Mucosa of descending colon (tissue), 3 donors: ENCODE measurements at regions not wholly inside any gene's neighbourhood (a gene's known extent, or its start where the extent isn't known, plus 50 kb on each side); places are given as distances from the start of the nearest gene placed in this dataset.
A peak's percentile ranks its signal among the peaks of the same experiment; 100 is the strongest.

Source experiments
- ATAC-seq: fragments of 200-7000 bp; cut with Tn5 transposase; one replicate; pipeline ENCODE4 v1.9.1; 2020; ENCODE audit warnings: mild to moderate bottlenecking, moderate library complexity
- DNase-seq, 3 donors: peaks; one replicate each; pipeline ENCODE4 v3.0.0-alpha.2; 2020
- H3K36me3 ChIP-seq: fragments of 200-600 bp; one replicate; pipeline ENCODE4 v1.8.0; 2021; ENCODE audit warnings: low read depth, mild to moderate bottlenecking
- H3K4me1 ChIP-seq: fragments of 200-600 bp; one replicate; pipeline ENCODE4 v1.8.0; 2021; ENCODE audit warnings: low read depth, mild to moderate bottlenecking
- H3K4me3 ChIP-seq: fragments of 200-600 bp; one replicate; pipeline ENCODE4 v1.8.0; 2021; ENCODE audit warnings: mild to moderate bottlenecking
- H3K9me3 ChIP-seq: fragments of 200-600 bp; one replicate; pipeline ENCODE4 v1.8.0; 2021; ENCODE audit warnings: mild to moderate bottlenecking
- CTCF ChIP-seq: fragments of 200-600 bp; IDR thresholded peaks from one replicate; pipeline ENCODE4 v1.8.0; 2022; ENCODE audit warnings: antibody characterized with exemption, mild to moderate bottlenecking
- intact Hi-C, 2 donors: fragments of 100-400 bp; cut with DNase I in 1 of 2; cut with micrococcal nuclease in 1 of 2; formaldehyde crosslinking; loops; one replicate each; pipeline versions ENCODE4 v1.11.0 to v1.11.1; 2022; cut with DNase I, micrococcal nuclease
- donor health status: DM: no; HTN: no; CAD: no; lungs with moderate emphysema.
- donor health status: DM: no; HTN: no; CAD: no.
- donor health status: DM: no; HTN: yes; CAD: no.

- DNase-seq, result no peak
- TF ChIP-seq CTCF, result no peak
- H3K4me3 ChIP-seq, result no peak overlapping the region
- no peaks in the 10 kb centered on the region for H3K36me3 ChIP-seq
- intact Hi-C loops, result no loop called here
- ATAC-seq, result no peak
- H3K4me1 ChIP-seq, result no peaks in the 10 kb centered on the region
- H3K9me3 ChIP-seq, result no peaks in the 10 kb centered on the region
These were observed 80.4 kb upstream of the PDK4 start for GRCh38 chr7:95676691-95677090.

GRCh38 chr7:95675632-95676031 lies 79.3 kb upstream of the PDK4 start:
- Histone ChIP-seq H3K4me1 (no peaks in the 10 kb centered on the region), H3K36me3 (no peaks in the 10 kb centered on the region), H3K9me3 (no peaks in the 10 kb centered on the region), H3K4me3 (no peak overlapping the region)
- TF ChIP-seq CTCF, result no peak
- ATAC-seq (no peak), DNase-seq (no peak)
- intact Hi-C loops, result no loop called here

DNA sequence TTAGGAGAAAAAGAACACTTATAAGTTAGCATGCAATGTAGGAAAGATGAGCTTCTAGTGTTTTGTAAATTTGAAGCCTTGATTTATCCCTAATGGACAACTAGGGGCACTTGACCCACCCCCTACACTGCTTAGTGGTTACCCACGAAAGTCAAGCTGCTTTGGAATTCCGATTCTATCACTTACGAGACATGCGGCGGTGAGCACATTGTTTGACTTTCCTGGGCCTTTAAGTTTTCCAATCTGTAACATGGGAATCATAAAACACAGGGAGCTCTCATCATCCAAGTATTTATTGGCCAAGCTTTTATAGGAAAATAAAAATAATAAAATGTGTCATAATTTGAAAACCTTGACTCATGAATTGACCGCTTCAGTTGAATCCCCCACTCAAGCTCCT lies 78.7 kb upstream of the PDK4 start:
- TF ChIP-seq CTCF, result no peak
- no peak for ATAC-seq
- intact Hi-C loops, result no loop called here
- no peaks in the 10 kb centered on the region for H3K9me3 ChIP-seq
- DNase-seq, result no peak
- H3K4me3 ChIP-seq, result no peak overlapping the region
- H3K4me1 ChIP-seq, result no peaks in the 10 kb centered on the region
- no peaks in the 10 kb centered on the region for H3K36me3 ChIP-seq

DNA sequence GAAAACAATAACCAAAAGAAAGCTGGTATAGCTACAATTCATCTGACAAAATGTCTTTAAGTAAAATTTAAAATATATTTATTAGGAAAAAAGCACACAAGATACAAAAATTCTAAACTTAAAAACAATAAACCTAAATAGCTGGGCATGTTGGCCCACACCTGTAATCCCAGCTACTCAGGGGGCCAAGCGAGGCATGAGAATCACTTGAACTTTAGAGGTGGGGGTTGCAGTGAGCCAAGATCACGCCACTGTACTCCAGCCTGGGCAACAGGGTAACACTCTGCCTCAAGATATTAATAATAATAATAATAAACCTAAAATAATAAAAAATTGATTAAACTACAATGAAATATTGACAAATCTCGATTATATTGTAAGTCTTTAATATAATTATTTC lies 77.8 kb upstream of the PDK4 start:
- DNase-seq, result no peak
- intact Hi-C loops, result no loop called here
- Histone ChIP-seq H3K4me1 (no peaks in the 10 kb centered on the region), H3K36me3 (no peaks in the 10 kb centered on the region), H3K9me3 (no peaks in the 10 kb centered on the region), H3K4me3 (no peak overlapping the region)
- no peak for TF ChIP-seq CTCF
- no peak for ATAC-seq

- no peak for TF ChIP-seq CTCF
- no peaks in the 10 kb centered on the region for H3K36me3 ChIP-seq
- intact Hi-C loops, result no loop called here
- H3K4me3 ChIP-seq, result no peak overlapping the region
- no peak for ATAC-seq
- H3K9me3 ChIP-seq, result no peaks in the 10 kb centered on the region
- no peaks in the 10 kb centered on the region for H3K4me1 ChIP-seq
- DNase-seq, result no peak
These were observed 76.1 kb upstream of the PDK4 start for GRCh38 chr7:95672434-95672833.

- H3K4me3 ChIP-seq, result no peak overlapping the region
- TF ChIP-seq CTCF, result no peak
- intact Hi-C loops, result no loop called here
- no peaks in the 10 kb centered on the region for H3K9me3 ChIP-seq
- H3K4me1 ChIP-seq, result no peaks in the 10 kb centered on the region
- peak; percentile 31 for ATAC-seq
- H3K36me3 ChIP-seq, result no peaks in the 10 kb centered on the region
- DNase-seq, result no peak
These were observed 73.2 kb upstream of the PDK4 start for GRCh38 chr7:95669513-95669912.
